K562 (cell line): ENCODE measurements at regions not wholly inside any gene's neighbourhood (a gene's known extent, or its start where the extent isn't known, plus 50 kb on each side); places are given as distances from the start of the nearest gene placed in this dataset.

Source experiments
- CAMTA2 ChIP-seq: fragments of 250-450 bp; sonication (Bioruptor Pico); conservative IDR thresholded peaks from 2 replicates; pipeline ENCODE4 v1.5.1; 2022
- CBX5 ChIP-seq: IDR thresholded peaks from 2 replicates; pipeline ENCODE4 v1.6.1; 2014; ENCODE audit warnings: low read depth, borderline replicate concordance
- DLX4 ChIP-seq: fragments of 250-450 bp; sonication (Bioruptor Pico); IDR thresholded peaks from 2 replicates; pipeline ENCODE4 v1.6.1; 2021; ENCODE audit warnings: mild to moderate bottlenecking
- EP400 ChIP-seq: fragments of 450-650 bp; IDR thresholded peaks from 2 replicates; pipeline ENCODE4 v1.6.1; 2017; ENCODE audit warnings: antibody characterized with exemption, mild to moderate bottlenecking, moderate library complexity
- EZH2 ChIP-seq: IDR thresholded peaks from 2 replicates; pipeline ENCODE4 v1.6.1; 2012; ENCODE audit warnings: low read depth, mild to moderate bottlenecking, inconsistent platforms, low read length, borderline replicate concordance
- FOXA1 ChIP-seq: fragments of 450-650 bp; IDR thresholded peaks from 2 replicates; pipeline ENCODE4 v1.6.1; 2016; ENCODE audit warnings: mild to moderate bottlenecking, borderline replicate concordance
- HDAC1 ChIP-seq, 2 experiments: fragments of 450-650 bp; IDR thresholded peaks; 2 replicates each; pipeline ENCODE4 v1.6.1; 2016 to 2017; ENCODE audit warnings: inconsistent platforms in 1 of 2, mild to moderate bottlenecking in 1 of 2, moderate library complexity in 1 of 2
- HDAC3 ChIP-seq: fragments of 450-650 bp; IDR thresholded peaks from 2 replicates; pipeline ENCODE4 v1.6.1; 2018; ENCODE audit warnings: borderline replicate concordance, mild to moderate bottlenecking, moderate library complexity; ENCODE audit not compliant: partially characterized antibody
- KAT2B ChIP-seq: IDR thresholded peaks from one replicate; pipeline ENCODE4 v1.6.1; 2012; ENCODE audit warnings: low read depth, mild to moderate bottlenecking, control low read depth, inconsistent platforms, low read length, moderate library complexity
- KLF6 ChIP-seq: fragments of 250-450 bp; sonication (Bioruptor Pico); IDR thresholded peaks from 2 replicates; pipeline ENCODE4 v1.4.0; 2020; ENCODE audit warnings: mild to moderate bottlenecking, moderate library complexity, borderline replicate concordance
- LCOR ChIP-seq: sonication (generic); formaldehyde crosslinking; IDR thresholded peaks from 2 replicates; pipeline ENCODE4 v1.8.0; 2022; ENCODE audit warnings: mild to moderate bottlenecking, missing genetic modification reagents
- NCOA6 ChIP-seq: fragments of 450-650 bp; IDR thresholded peaks from 2 replicates; pipeline ENCODE4 v1.6.1; 2017; ENCODE audit warnings: mild to moderate bottlenecking
- NRF1 ChIP-seq, 2 experiments: fragments of 450-650 bp; IDR thresholded peaks in 1 of 2; conservative IDR thresholded peaks in 1 of 2; 2 replicates each; pipeline ENCODE4 v1.6.1; 2014; ENCODE audit warnings: mild to moderate bottlenecking in 2 of 2
- PTTG1 ChIP-seq: fragments of 450-650 bp; IDR thresholded peaks from 2 replicates; pipeline ENCODE4 v1.6.1; 2016; ENCODE audit warnings: low read depth, mild to moderate bottlenecking, missing genetic modification characterization, missing compliant biosample characterization
- RBM25 ChIP-seq: fragments of 200-400 bp; formaldehyde crosslinking; IDR thresholded peaks from 2 replicates; pipeline ENCODE4 v1.6.1; 2018; ENCODE audit warnings: low read length, low read depth, moderate library complexity; ENCODE audit not compliant: severe bottlenecking
- SMARCA5 ChIP-seq: fragments of 450-650 bp; IDR thresholded peaks from 2 replicates; pipeline ENCODE4 v1.6.1; 2016
- TRIM28 ChIP-seq: fragments of 450-650 bp; IDR thresholded peaks from 2 replicates; pipeline ENCODE4 v1.6.1; 2017
- ZKSCAN1 ChIP-seq: fragments of 150-350 bp; IDR thresholded peaks from 2 replicates; pipeline ENCODE4 v1.6.1; 2016; ENCODE audit warnings: low read depth, low read length
- ZNF197 ChIP-seq: fragments of 200-800 bp; sonication (Bioruptor generic); IDR thresholded peaks from 2 replicates; pipeline ENCODE4 v1.6.1; 2016; ENCODE audit warnings: low read depth, missing genetic modification characterization, missing compliant biosample characterization
- ZNF280B ChIP-seq: fragments of 250-450 bp; sonication (Bioruptor Pico); IDR thresholded peaks from 2 replicates; pipeline ENCODE4 v1.5.1; 2021; ENCODE audit warnings: mild to moderate bottlenecking
- ZNF436 ChIP-seq: fragments of 250-450, 450-650 bp; sonication (Bioruptor Pico); formaldehyde crosslinking; IDR thresholded peaks from 2 replicates; pipeline ENCODE4 v1.7.0; 2020; ENCODE audit warnings: mild to moderate bottlenecking
- ZNF740 ChIP-seq, 3 experiments: fragments of 200-800 bp in 1 of 3; sonication (Bioruptor generic) in 1 of 3; sonication (generic) in 1 of 3; formaldehyde crosslinking in 1 of 3; IDR thresholded peaks; 2 replicates each; pipeline versions ENCODE4 v1.6.1 to v1.8.0; 2016 to 2022; ENCODE audit warnings: mild to moderate bottlenecking in 2 of 3, missing compliant biosample characterization in 2 of 3, missing genetic modification characterization in 2 of 3, missing genetic modification reagents in 1 of 3
- TF ChIP-seq, protein P1 (sequence below): fragments of 250-450 bp; sonication (Bioruptor Pico); IDR thresholded peaks from 2 replicates; pipeline ENCODE4 v1.4.0; 2020; ENCODE audit warnings: borderline replicate concordance
- TF ChIP-seq, protein P2 (sequence below): fragments of 450-650 bp; IDR thresholded peaks from 2 replicates; pipeline ENCODE4 v1.6.1; 2016; ENCODE audit warnings: mild to moderate bottlenecking

DNA sequence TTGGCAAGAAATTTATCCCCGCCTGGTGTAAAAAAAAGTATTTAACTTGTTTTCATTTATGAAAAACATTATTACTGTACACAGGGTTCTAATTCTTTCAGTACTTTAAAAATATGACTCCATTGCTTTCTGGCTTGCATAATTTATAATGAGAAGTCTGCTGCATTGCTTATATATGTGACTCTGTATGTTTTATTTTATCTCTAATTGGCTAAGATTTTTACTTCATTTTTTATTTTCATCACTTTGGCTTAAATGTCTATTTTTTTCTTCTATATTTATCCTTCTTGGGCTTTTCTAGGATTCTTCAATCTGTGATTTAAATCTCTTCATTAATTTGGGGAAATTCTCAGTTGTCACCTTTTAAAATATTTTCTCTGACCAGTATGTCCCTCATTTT lies 636.6 kb upstream of the NR2F2 start (continued):
- TF ChIP-seq ZNF740 (CRISPR knock-in tag; IDR thresholded peaks at IDR 0.05), result no peak
- TF ChIP-seq ZNF740 (tag; IDR thresholded peaks at IDR 0.05), result no peak
- TF ChIP-seq NRF1 (conservative IDR thresholded peaks at IDR 0.05 in 1 of 2, IDR thresholded peaks at IDR 0.05 in 1 of 2), result no peak
- TF ChIP-seq HDAC1 (IDR thresholded peaks at IDR 0.05), result 0 out of 4 replicates have a peak, but pooled peaks of 1 of the 2 experiments have one; percentile 70
- TF ChIP-seq EP400, result peak; percentile 31; the same call in 1 of the 2 replicates
- TF ChIP-seq, protein P1, sequence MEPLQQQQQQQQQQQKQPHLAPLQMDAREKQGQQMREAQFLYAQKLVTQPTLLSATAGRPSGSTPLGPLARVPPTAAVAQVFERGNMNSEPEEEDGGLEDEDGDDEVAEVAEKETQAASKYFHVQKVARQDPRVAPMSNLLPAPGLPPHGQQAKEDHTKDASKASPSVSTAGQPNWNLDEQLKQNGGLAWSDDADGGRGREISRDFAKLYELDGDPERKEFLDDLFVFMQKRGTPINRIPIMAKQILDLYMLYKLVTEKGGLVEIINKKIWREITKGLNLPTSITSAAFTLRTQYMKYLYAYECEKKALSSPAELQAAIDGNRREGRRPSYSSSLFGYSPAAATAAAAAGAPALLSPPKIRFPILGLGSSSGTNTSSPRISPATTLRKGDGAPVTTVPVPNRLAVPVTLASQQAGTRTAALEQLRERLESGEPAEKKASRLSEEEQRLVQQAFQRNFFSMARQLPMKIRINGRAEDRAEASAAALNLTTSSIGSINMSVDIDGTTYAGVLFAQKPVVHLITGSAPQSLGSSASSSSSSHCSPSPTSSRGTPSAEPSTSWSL, result no peak
- no peak for TF ChIP-seq HDAC3
- TF ChIP-seq TRIM28, result peak; percentile 98
- TF ChIP-seq NCOA6, result no peak
- TF ChIP-seq PTTG1 (tag), result no peak
- no peak for TF ChIP-seq ZNF436 (CRISPR knock-in tag)
- no peak for TF ChIP-seq ZNF197 (CRISPR knock-in tag)
- TF ChIP-seq ZKSCAN1, result no peak
- TF ChIP-seq SMARCA5, result 0 out of 2 replicates have a peak, but pooled peaks have one; percentile 51
- peak; percentile 31 for TF ChIP-seq RBM25
- TF ChIP-seq CAMTA2 (CRISPR knock-in tag), result no peak
- TF ChIP-seq, protein P2, sequence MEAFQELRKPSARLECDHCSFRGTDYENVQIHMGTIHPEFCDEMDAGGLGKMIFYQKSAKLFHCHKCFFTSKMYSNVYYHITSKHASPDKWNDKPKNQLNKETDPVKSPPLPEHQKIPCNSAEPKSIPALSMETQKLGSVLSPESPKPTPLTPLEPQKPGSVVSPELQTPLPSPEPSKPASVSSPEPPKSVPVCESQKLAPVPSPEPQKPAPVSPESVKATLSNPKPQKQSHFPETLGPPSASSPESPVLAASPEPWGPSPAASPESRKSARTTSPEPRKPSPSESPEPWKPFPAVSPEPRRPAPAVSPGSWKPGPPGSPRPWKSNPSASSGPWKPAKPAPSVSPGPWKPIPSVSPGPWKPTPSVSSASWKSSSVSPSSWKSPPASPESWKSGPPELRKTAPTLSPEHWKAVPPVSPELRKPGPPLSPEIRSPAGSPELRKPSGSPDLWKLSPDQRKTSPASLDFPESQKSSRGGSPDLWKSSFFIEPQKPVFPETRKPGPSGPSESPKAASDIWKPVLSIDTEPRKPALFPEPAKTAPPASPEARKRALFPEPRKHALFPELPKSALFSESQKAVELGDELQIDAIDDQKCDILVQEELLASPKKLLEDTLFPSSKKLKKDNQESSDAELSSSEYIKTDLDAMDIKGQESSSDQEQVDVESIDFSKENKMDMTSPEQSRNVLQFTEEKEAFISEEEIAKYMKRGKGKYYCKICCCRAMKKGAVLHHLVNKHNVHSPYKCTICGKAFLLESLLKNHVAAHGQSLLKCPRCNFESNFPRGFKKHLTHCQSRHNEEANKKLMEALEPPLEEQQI, result peak; percentile 80
- peak; percentile 84; the same call in 1 of the 2 replicates for TF ChIP-seq CBX5
- no peak for TF ChIP-seq KLF6 (CRISPR knock-in tag)
- no peak for TF ChIP-seq FOXA1
- TF ChIP-seq DLX4, result no peak
- no peak for TF ChIP-seq KAT2B
- peak; percentile 79 for TF ChIP-seq ZNF280B (CRISPR knock-in tag)
- TF ChIP-seq LCOR (CRISPR knock-in tag), result no peak
- TF ChIP-seq EZH2, result no peak
